ENCODE measurements at regions not wholly inside any gene's neighbourhood (a gene's known extent, or its start where the extent isn't known, plus 50 kb on each side); places are given as distances from the start of the nearest gene placed in this dataset.

GRCh38 chr4:34485252-34485651, 1759.1 kb downstream of the ARAP2 start:
- Mint-ChIP-seq H3K4me1 (peaks cover 2% of the 10 kb centered on the region), H3K9me3 (no peaks in the 10 kb centered on the region), H3K27ac (no peak overlapping the region), H3K27me3 (ENCODE audit: insufficient read depth, low read depth) (peaks cover 3% of the 10 kb centered on the region), H3K4me3 (no peak overlapping the region), H3K36me3 (no peaks in the 10 kb centered on the region)
- Histone ChIP-seq H3F3A (ENCODE audit: low read depth) (no peaks in the 10 kb centered on the region), H3K9ac (no peak overlapping the region), H3K27ac (no peak overlapping the region), H4K20me1 (ENCODE audit: low read depth) (no peaks in the 10 kb centered on the region), H2AFZ (replicated peaks) (no peak overlapping the region), H3K4me2 (no peak overlapping the region), H3K4me3 (no peak overlapping the region), H3K36me3 (no peaks in the 10 kb centered on the region), H3K9me3 (ENCODE audit: low read depth) (no peaks in the 10 kb centered on the region), H3K79me2 (ENCODE audit: low read depth) (no peaks in the 10 kb centered on the region), H3K27me3 (no peaks in the 10 kb centered on the region), H3K4me1 (no peaks in the 10 kb centered on the region)
- no peak for DNase-seq (ENCODE audit: low spot score)
- TF ChIP-seq EZH2 (IDR thresholded peaks at IDR 0.05) (no peak), EZH2phosphoT487 (IDR thresholded peaks at IDR 0.05) (no peak)
- TF ChIP-seq, protein P1, sequence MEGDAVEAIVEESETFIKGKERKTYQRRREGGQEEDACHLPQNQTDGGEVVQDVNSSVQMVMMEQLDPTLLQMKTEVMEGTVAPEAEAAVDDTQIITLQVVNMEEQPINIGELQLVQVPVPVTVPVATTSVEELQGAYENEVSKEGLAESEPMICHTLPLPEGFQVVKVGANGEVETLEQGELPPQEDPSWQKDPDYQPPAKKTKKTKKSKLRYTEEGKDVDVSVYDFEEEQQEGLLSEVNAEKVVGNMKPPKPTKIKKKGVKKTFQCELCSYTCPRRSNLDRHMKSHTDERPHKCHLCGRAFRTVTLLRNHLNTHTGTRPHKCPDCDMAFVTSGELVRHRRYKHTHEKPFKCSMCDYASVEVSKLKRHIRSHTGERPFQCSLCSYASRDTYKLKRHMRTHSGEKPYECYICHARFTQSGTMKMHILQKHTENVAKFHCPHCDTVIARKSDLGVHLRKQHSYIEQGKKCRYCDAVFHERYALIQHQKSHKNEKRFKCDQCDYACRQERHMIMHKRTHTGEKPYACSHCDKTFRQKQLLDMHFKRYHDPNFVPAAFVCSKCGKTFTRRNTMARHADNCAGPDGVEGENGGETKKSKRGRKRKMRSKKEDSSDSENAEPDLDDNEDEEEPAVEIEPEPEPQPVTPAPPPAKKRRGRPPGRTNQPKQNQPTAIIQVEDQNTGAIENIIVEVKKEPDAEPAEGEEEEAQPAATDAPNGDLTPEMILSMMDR (IDR thresholded peaks at IDR 0.05) = no peak

GRCh38 chr4:34486461-34487363, 1757.6 kb downstream of the ARAP2 start:
- no peaks in the 10 kb centered on the region for H4K20me1 ChIP-seq (ENCODE audit: low read depth)
- no peak overlapping the region for H3K4me2 ChIP-seq
- H3K4me3 ChIP-seq = no peak overlapping the region
- H3F3A ChIP-seq (ENCODE audit: low read depth) = no peaks in the 10 kb centered on the region
- TF ChIP-seq, protein P1 (IDR thresholded peaks at IDR 0.05) = no peak
- TF ChIP-seq EZH2phosphoT487 (IDR thresholded peaks at IDR 0.05) (no peak), EZH2 (IDR thresholded peaks at IDR 0.05) (no peak)
- H3K27ac ChIP-seq = no peak overlapping the region
- H3K4me3 Mint-ChIP-seq = no peak overlapping the region
- H3K4me1 Mint-ChIP-seq = peaks cover 2% of the 10 kb centered on the region
- H3K9ac ChIP-seq = no peak overlapping the region
- H3K27me3 ChIP-seq = no peaks in the 10 kb centered on the region
- DNase-seq (ENCODE audit: low spot score) = no peak
- no peak overlapping the region for H3K27ac Mint-ChIP-seq
- no peaks in the 10 kb centered on the region for H3K9me3 Mint-ChIP-seq
- no peaks in the 10 kb centered on the region for H3K36me3 Mint-ChIP-seq
- no peaks in the 10 kb centered on the region for H3K36me3 ChIP-seq
- H2AFZ ChIP-seq (replicated peaks) = peak overlapping the region; percentile 75
- H3K4me1 ChIP-seq = no peaks in the 10 kb centered on the region
- H3K9me3 ChIP-seq (ENCODE audit: low read depth) = no peaks in the 10 kb centered on the region
- H3K27me3 Mint-ChIP-seq (ENCODE audit: insufficient read depth, low read depth) = peaks cover 3% of the 10 kb centered on the region
- H3K79me2 ChIP-seq (ENCODE audit: low read depth) = no peaks in the 10 kb centered on the region

GRCh38 chr4:34492414-34492813, 1751.9 kb downstream of the ARAP2 start:
- Mint-ChIP-seq H3K27ac (no peak overlapping the region), H3K9me3 (peaks cover 6% of the 10 kb centered on the region), H3K4me1 (no peaks in the 10 kb centered on the region), H3K4me3 (no peak overlapping the region), H3K27me3 (ENCODE audit: insufficient read depth, low read depth) (peaks cover 5% of the 10 kb centered on the region), H3K36me3 (no peaks in the 10 kb centered on the region)
- DNase-seq (ENCODE audit: low spot score) = no peak
- TF ChIP-seq EZH2 (IDR thresholded peaks at IDR 0.05) (no peak), EZH2phosphoT487 (IDR thresholded peaks at IDR 0.05) (no peak)
- TF ChIP-seq, protein P1 (IDR thresholded peaks at IDR 0.05) = no peak
- Histone ChIP-seq H2AFZ (replicated peaks) (no peak overlapping the region), H4K20me1 (ENCODE audit: low read depth) (no peaks in the 10 kb centered on the region), H3K79me2 (ENCODE audit: low read depth) (no peaks in the 10 kb centered on the region), H3K4me2 (no peak overlapping the region), H3K36me3 (no peaks in the 10 kb centered on the region), H3F3A (ENCODE audit: low read depth) (no peaks in the 10 kb centered on the region), H3K4me3 (no peak overlapping the region), H3K4me1 (no peaks in the 10 kb centered on the region), H3K9ac (no peak overlapping the region), H3K27me3 (no peaks in the 10 kb centered on the region), H3K27ac (no peak overlapping the region), H3K9me3 (ENCODE audit: low read depth) (no peaks in the 10 kb centered on the region)

Measured in neural progenitor cell (in vitro differentiated cells).